ENCODE measurements at regions not wholly inside any gene's neighbourhood (a gene's known extent, or its start where the extent isn't known, plus 50 kb on each side); places are given as distances from the start of the nearest gene placed in this dataset.

GRCh38 chr10:10366836-10367235 is 650.8 kb upstream of the CELF2 start:
- H3K27me3 ChIP-seq (replicated peaks in 1 of 2; ENCODE audit: control insufficient read depth in 2 of 2, extremely low read depth in 1 of 2, insufficient read depth in 2 of 2, low read length in 1 of 2), result peaks cover 0 to 7% of the 10 kb centered on the region in 2 experiments
- Mint-ChIP-seq H3K4me1 (no peaks in the 10 kb centered on the region), H3K9me3 (no peaks in the 10 kb centered on the region), H3K27me3 (peaks cover 7 to 32% of the 10 kb centered on the region in 2 donors), H3K27ac (no peak overlapping the region), H3K36me3 (no peaks in the 10 kb centered on the region), H3K4me3 (no peak overlapping the region)
- ChIA-PET POLR2A (no interaction called here), CTCF (no interaction called here)
- no peaks in the 10 kb centered on the region for H3K9me3 ChIP-seq
- DNase-seq (no peak), ATAC-seq (replicated peaks in 1 of 4) (no peak)
- H3K36me3 ChIP-seq (ENCODE audit: control insufficient read depth in 2 of 2, extremely low read depth in 1 of 2, insufficient read depth in 1 of 2, low read length in 1 of 2), result no peaks in the 10 kb centered on the region
- no peak overlapping the region for H3K27ac ChIP-seq (ENCODE audit: low read length)
- H3K4me1 ChIP-seq (ENCODE audit: control insufficient read depth in 1 of 2, extremely low read depth in 1 of 2, insufficient read depth in 2 of 2, low read length in 2 of 2), result no peaks in the 10 kb centered on the region
- no CpG with 5 or more reads among the region's 1 CpG for WGBS (ENCODE audit: insufficient coverage)
- no peak overlapping the region for H3K4me3 ChIP-seq (ENCODE audit: control insufficient read depth in 1 of 2, extremely low read depth in 1 of 2, low read length in 1 of 2)

- no peaks in the 10 kb centered on the region for H3K36me3 ChIP-seq (ENCODE audit: control insufficient read depth in 2 of 2, extremely low read depth in 1 of 2, insufficient read depth in 1 of 2, low read length in 1 of 2)
- no peaks in the 10 kb centered on the region for H3K4me1 ChIP-seq (ENCODE audit: control insufficient read depth in 1 of 2, extremely low read depth in 1 of 2, insufficient read depth in 2 of 2, low read length in 2 of 2)
- Mint-ChIP-seq H3K27me3 (peaks cover 7 to 29% of the 10 kb centered on the region in 2 donors), H3K9me3 (no peaks in the 10 kb centered on the region), H3K4me3 (no peak overlapping the region), H3K27ac (no peak overlapping the region), H3K36me3 (no peaks in the 10 kb centered on the region), H3K4me1 (no peaks in the 10 kb centered on the region)
- no peaks in the 10 kb centered on the region for H3K9me3 ChIP-seq
- H3K27ac ChIP-seq (ENCODE audit: low read length), result no peak overlapping the region
- DNase-seq (no peak), ATAC-seq (replicated peaks in 1 of 4) (no peak)
- WGBS (ENCODE audit: insufficient coverage), result 88% methylated on average over 6 of the region's 6 CpGs
- POLR2A ChIA-PET, result no interaction called here
- peaks cover 0 to 7% of the 10 kb centered on the region in 2 experiments for H3K27me3 ChIP-seq (replicated peaks in 1 of 2; ENCODE audit: control insufficient read depth in 2 of 2, extremely low read depth in 1 of 2, insufficient read depth in 2 of 2, low read length in 1 of 2)
- CTCF ChIA-PET, result no interaction called here
- no peak overlapping the region for H3K4me3 ChIP-seq (ENCODE audit: control insufficient read depth in 1 of 2, extremely low read depth in 1 of 2, low read length in 1 of 2)
These were observed 650.4 kb upstream of the CELF2 start for GRCh38 chr10:10367264-10367663.

- ChIA-PET POLR2A (no interaction called here), CTCF (interaction anchor here (0.6 to 1.0 kb wide), 2 partner anchors 10 to 571 kb away, joined by 3 read pairs; no protein-coding TSS in a partner anchor)
- no peaks in the 10 kb centered on the region for H3K4me1 Mint-ChIP-seq
- Histone ChIP-seq H3K9me3 (no peaks in the 10 kb centered on the region), H3K4me1 (ENCODE audit: control insufficient read depth in 1 of 2, extremely low read depth in 1 of 2, insufficient read depth in 2 of 2, low read length in 2 of 2) (no peaks in the 10 kb centered on the region), H3K27ac (ENCODE audit: low read length) (no peak overlapping the region), H3K4me3 (ENCODE audit: control insufficient read depth in 1 of 2, extremely low read depth in 1 of 2, low read length in 1 of 2) (no peak overlapping the region), H3K27me3 (replicated peaks in 1 of 2; ENCODE audit: control insufficient read depth in 2 of 2, extremely low read depth in 1 of 2, insufficient read depth in 2 of 2, low read length in 1 of 2) (peaks cover 0 to 7% of the 10 kb centered on the region in 2 experiments), H3K36me3 (ENCODE audit: control insufficient read depth in 2 of 2, extremely low read depth in 1 of 2, insufficient read depth in 1 of 2, low read length in 1 of 2) (no peaks in the 10 kb centered on the region)
- ATAC-seq (replicated peaks in 1 of 4), result no peak
- no peak overlapping the region for H3K27ac Mint-ChIP-seq
- H3K36me3 Mint-ChIP-seq, result no peaks in the 10 kb centered on the region
- H3K4me3 Mint-ChIP-seq, result no peak overlapping the region
- whole genome bisulfite sequencing (ENCODE audit: insufficient coverage), result 64% methylated on average over 4 of the region's 7 CpGs
- peaks cover 9 to 21% of the 10 kb centered on the region in 2 donors for H3K27me3 Mint-ChIP-seq
- no peak for DNase-seq
- no peaks in the 10 kb centered on the region for H3K9me3 Mint-ChIP-seq
These were observed 648.6 kb upstream of the CELF2 start for GRCh38 chr10:10368951-10369576.

- ChIA-PET CTCF (no interaction called here), POLR2A (no interaction called here)
- H3K27me3 Mint-ChIP-seq, result peaks cover 3 to 7% of the 10 kb centered on the region in 2 donors
- H3K4me3 Mint-ChIP-seq, result no peak overlapping the region
- peaks cover 3 to 7% (median 6%) of the 10 kb centered on the region in 3 donors for H3K9me3 Mint-ChIP-seq
- no peaks in the 10 kb centered on the region for H3K36me3 Mint-ChIP-seq
- H3K27ac ChIP-seq (ENCODE audit: low read length), result no peak overlapping the region
- no peaks in the 10 kb centered on the region for H3K4me1 ChIP-seq (ENCODE audit: control insufficient read depth in 1 of 2, extremely low read depth in 1 of 2, insufficient read depth in 2 of 2, low read length in 2 of 2)
- no peak overlapping the region for H3K27ac Mint-ChIP-seq
- no peak for DNase-seq
- H3K9me3 ChIP-seq, result no peaks in the 10 kb centered on the region
- ATAC-seq (replicated peaks in 1 of 4), result no peak
- no peak overlapping the region for H3K4me3 ChIP-seq (ENCODE audit: control insufficient read depth in 1 of 2, extremely low read depth in 1 of 2, low read length in 1 of 2)
- H3K27me3 ChIP-seq (replicated peaks in 1 of 2; ENCODE audit: control insufficient read depth in 2 of 2, extremely low read depth in 1 of 2, insufficient read depth in 2 of 2, low read length in 1 of 2), result peaks cover 2 to 3% of the 10 kb centered on the region in 2 experiments
- H3K4me1 Mint-ChIP-seq, result no peaks in the 10 kb centered on the region
- no peaks in the 10 kb centered on the region for H3K36me3 ChIP-seq (ENCODE audit: control insufficient read depth in 2 of 2, extremely low read depth in 1 of 2, insufficient read depth in 1 of 2, low read length in 1 of 2)
These were observed 631.8 kb upstream of the CELF2 start for GRCh38 chr10:10385831-10386230.

- Mint-ChIP-seq H3K4me1 (no peaks in the 10 kb centered on the region), H3K36me3 (no peaks in the 10 kb centered on the region), H3K4me3 (no peak overlapping the region), H3K9me3 (peaks cover 4 to 8% (median 5%) of the 10 kb centered on the region in 3 donors), H3K27ac (no peak overlapping the region), H3K27me3 (peaks cover 11 to 23% of the 10 kb centered on the region in 2 donors)
- ATAC-seq (replicated peaks in 1 of 4), result no peak
- H3K27ac ChIP-seq (ENCODE audit: low read length), result no peak overlapping the region
- H3K9me3 ChIP-seq, result no peaks in the 10 kb centered on the region
- POLR2A ChIA-PET, result no interaction called here
- H3K4me3 ChIP-seq (ENCODE audit: control insufficient read depth in 1 of 2, extremely low read depth in 1 of 2, low read length in 1 of 2), result no peak overlapping the region
- CTCF ChIA-PET, result no interaction called here
- H3K4me1 ChIP-seq (ENCODE audit: control insufficient read depth in 1 of 2, extremely low read depth in 1 of 2, insufficient read depth in 2 of 2, low read length in 2 of 2), result no peaks in the 10 kb centered on the region
- DNase-seq, result no peak
- no peaks in the 10 kb centered on the region for H3K36me3 ChIP-seq (ENCODE audit: control insufficient read depth in 2 of 2, extremely low read depth in 1 of 2, insufficient read depth in 1 of 2, low read length in 1 of 2)
- no peaks in the 10 kb centered on the region for H3K27me3 ChIP-seq (replicated peaks in 1 of 2; ENCODE audit: control insufficient read depth in 2 of 2, extremely low read depth in 1 of 2, insufficient read depth in 2 of 2, low read length in 1 of 2)
- no CpG with 5 or more reads among the region's 4 CpGs for WGBS (ENCODE audit: insufficient coverage)
These were observed 628.5 kb upstream of the CELF2 start for GRCh38 chr10:10389182-10389581.

GRCh38 chr10:10392511-10392910 is 625.2 kb upstream of the CELF2 start:
- H3K27ac ChIP-seq (ENCODE audit: low read length), result no peak overlapping the region
- POLR2A ChIA-PET, result no interaction called here
- H3K27me3 ChIP-seq (replicated peaks in 1 of 2; ENCODE audit: control insufficient read depth in 2 of 2, extremely low read depth in 1 of 2, insufficient read depth in 2 of 2, low read length in 1 of 2), result no peaks in the 10 kb centered on the region
- no peaks in the 10 kb centered on the region for H3K36me3 ChIP-seq (ENCODE audit: control insufficient read depth in 2 of 2, extremely low read depth in 1 of 2, insufficient read depth in 1 of 2, low read length in 1 of 2)
- H3K27me3 Mint-ChIP-seq, result peaks cover 11 to 19% of the 10 kb centered on the region in 2 donors
- peaks cover 3% of the 10 kb centered on the region for H3K9me3 ChIP-seq
- no peaks in the 10 kb centered on the region for H3K4me1 ChIP-seq (ENCODE audit: control insufficient read depth in 1 of 2, extremely low read depth in 1 of 2, insufficient read depth in 2 of 2, low read length in 2 of 2)
- no peak overlapping the region for H3K4me3 Mint-ChIP-seq
- no peak overlapping the region for H3K27ac Mint-ChIP-seq
- DNase-seq (no peak), ATAC-seq (replicated peaks in 1 of 4) (no peak)
- CTCF ChIA-PET, result interaction anchor here in 1 of 2 donors (0.6 to 0.7 kb wide), 2 partner anchors 15 to 1842 kb away, joined by 3 read pairs; no protein-coding TSS in a partner anchor
- peaks cover 0 to 8% (median 0%) of the 10 kb centered on the region in 3 donors for H3K9me3 Mint-ChIP-seq
- no CpG with 5 or more reads among the region's 2 CpGs for WGBS (ENCODE audit: insufficient coverage)
- no peaks in the 10 kb centered on the region for H3K36me3 Mint-ChIP-seq
- no peaks in the 10 kb centered on the region for H3K4me1 Mint-ChIP-seq
- H3K4me3 ChIP-seq (ENCODE audit: control insufficient read depth in 1 of 2, extremely low read depth in 1 of 2, low read length in 1 of 2), result no peak overlapping the region
